AG20443 (cell line): ENCODE measurements at regions not wholly inside any gene's neighbourhood (a gene's known extent, or its start where the extent isn't known, plus 50 kb on each side); places are given as distances from the start of the nearest gene placed in this dataset.
"Not testable (repeated sequence)": the region's sequence is repeated elsewhere in the genome, so short reads cannot be mapped to it uniquely, and the experiment has no call there.

Source experiments
- DNase-seq: peaks from one replicate; pipeline ENCODE4 v3.0.0; 2012; ENCODE audit warnings: low spot score, mixed read lengths

DNA sequence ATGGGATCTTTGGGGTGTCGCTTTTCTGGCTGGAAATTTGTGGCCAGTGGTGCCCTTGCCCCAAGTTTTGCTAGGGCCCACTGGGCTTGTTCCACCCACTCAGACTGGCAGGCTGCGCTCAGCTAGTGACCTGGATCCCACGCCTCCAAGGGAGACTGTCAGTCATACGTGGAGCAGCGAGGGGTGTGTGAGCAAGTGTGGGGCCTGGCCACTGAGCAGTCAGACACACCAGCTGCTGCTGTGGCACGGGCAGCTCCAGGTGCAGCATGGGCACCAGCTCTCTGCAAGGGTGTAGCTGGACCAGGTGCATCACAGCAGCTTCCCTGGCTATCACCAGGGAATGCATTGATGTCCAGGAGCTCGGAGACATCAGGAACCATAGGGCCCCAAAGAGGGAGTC, 327.0 kb downstream of the NR4A2 start:
- DNase-seq, result no peak

DNA sequence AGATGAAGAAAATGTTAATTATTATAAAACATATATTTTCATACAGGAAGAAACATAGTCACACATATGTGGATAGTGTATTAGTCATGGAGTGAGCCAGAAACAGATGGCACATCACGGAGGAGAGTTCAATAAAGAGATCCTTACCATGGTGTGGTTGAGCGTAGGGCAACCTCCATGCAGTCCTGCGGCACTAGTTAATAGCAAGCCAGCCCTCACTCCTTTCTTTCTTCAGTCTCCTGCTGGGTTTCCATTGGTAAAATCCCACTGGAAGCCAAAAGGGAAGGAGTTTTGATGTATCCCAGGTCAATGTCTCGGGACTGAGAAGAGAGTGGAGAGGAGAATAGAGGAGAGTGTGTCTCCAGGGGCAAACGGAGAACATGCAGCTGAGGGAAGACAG, 328.1 kb downstream of the NR4A2 start:
- DNase-seq, result no peak

DNA sequence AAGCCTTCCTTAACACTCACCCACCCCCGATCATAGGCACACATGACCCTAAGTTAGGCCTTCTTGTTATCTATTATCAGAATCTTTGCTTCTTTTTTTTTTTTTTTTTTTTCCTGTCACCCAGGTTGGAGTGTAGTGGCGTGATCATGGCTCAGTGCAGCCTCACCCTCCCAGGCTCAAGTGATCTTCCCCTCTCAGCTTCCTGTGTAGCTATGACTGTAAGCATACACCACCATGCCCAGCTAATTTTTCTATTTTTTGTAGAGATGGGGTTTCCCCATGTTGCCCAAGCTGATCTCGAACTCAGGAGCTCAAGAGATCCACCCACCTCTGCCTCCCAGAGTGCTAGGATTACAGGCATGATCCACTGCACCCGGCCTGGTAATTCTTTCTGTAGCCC, 328.7 kb downstream of the NR4A2 start:
- no peak for DNase-seq

DNA sequence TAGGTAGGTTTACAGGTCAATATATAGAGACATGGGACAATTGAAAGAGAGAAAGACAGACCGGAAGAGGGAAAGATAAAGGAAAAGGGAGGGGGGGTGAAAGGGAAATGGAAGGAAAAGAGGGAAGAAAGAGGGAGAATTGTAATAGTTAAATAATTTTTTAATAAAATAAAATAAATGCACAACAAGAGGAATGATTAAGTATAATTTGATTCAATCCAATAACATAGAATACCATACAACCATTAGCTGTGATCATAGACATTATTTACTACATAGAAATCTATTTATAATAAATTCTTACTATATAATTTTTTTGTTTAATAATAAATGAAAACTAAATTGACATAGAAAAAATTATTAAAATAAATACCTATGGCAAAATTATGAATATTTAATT, 330.7 kb downstream of the NR4A2 start:
- no peak for DNase-seq

DNA sequence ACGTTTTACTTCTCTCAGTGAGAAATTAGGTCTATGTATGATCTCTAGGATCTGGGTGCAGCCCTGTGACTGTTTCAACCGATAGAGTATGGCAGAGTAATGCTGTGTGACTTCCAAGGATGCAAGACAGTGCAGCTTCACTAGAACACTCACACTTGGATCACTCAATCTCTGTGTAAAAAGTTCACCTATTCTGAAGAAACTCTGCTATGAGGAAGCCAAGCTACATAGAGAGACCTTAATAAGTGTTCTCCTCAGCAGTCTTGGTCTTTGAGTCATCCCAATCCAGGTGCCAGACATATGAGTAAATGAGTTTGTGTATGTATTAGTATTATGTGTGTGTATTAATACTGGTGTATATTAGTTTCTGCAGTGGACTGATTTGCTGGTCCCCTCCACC, 335.0 kb downstream of the NR4A2 start:
- no peak for DNase-seq

DNA sequence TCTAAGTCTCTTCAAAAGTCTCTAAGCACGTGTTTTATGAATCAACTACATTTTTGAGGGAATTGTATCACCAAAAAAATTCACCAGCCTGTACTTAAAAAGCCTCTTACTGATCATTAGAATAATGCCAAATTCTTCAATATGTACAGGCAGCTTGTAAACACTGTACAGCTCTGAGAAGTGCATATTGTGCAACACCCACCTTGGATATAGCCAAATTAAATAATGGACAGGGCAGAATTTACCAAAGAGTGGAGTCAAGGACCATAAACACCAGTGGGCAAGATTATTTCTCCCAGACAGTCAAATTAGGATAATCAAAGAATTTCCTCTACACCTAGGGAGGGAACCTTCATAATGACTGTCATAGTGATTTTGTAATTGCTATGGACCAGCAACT, 338.2 kb downstream of the NR4A2 start:
- no peak for DNase-seq

DNA sequence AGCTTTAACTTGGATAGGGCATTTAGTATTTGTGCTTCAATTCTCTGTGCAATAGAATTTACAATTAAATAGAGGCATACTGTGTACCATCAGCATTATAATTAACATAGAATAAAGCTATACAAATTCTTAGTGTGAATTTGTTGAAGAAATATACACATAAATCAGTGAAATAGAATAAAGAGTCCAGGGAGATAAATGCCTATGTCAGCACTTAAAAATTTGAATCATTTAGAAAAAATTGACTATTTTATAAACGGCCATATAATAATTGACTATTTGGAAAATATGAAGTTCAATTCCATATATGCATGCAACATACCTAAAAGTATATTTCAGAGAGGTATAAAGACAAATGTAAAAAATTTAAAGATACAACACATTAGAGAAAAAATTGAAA, 348.7 kb downstream of the NR4A2 start:
- DNase-seq, result no peak

DNA sequence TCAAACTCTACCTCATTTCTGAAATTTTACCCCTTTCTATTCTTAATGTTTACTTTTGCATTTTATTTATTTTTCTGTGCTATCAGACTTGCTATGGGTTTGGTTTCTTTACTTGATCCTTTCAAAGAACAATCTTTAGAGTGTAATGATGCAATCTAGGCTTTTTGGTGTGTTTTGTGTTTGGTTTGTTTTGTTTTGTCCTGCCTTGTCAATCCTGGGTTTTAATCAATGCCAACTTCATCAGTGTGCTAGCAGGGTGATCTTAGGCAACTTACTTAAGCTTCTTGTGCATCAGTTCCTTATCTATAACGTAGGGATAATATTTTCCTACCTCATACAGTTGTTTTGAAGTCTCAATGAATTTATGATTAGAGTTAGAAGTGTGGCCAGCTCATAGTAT, 350.4 kb downstream of the NR4A2 start:
- no peak for DNase-seq

DNA sequence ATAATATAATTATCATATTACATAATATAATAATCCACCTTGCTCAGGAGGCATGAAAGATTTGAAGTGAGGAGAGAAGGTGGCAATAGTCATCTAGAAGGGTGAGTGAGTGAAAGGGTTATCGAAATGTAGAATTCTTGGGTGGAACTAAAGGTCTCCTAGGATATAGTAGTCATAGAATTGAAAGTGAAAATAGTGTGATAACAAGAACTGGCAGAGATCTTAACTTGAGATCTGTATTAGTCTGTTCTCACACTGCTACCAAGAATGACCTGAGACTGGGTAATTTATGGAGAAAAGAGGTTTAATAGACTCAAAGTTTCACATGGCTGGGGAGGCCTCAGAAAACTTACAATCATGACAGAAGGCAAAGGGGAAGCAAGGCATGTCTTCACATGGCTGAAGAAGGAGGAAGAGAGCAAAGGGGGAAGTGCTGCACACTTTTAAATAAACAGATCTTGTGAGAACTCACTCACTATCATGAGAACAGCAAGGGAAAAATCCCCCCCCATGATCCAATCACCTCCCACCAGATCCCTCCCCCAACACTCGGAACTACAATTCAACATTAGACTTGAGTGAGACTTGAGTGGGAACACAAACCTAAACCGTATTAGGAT, 351.5 kb downstream of the NR4A2 start:
- DNase-seq, result no peak

DNA sequence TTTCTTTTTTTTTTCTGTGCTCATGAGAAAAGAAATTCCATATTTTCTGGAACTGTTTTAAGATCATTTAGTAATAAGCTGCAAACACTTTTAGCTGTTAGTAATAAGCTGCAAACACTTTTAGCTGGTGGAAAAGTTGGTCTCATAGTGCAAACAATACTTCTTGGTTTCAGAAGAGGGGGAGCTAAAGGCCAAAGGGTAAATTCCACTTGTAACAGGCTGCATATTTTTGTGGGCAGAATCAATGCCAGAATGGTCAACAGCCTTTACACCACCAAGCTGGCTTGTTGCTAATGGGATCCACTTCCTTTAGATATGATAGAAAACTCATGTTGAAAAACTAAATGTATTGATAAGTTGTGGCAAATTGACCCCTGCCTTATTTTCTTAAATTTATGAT, 356.8 kb downstream of the NR4A2 start:
- DNase-seq, result no peak

DNA sequence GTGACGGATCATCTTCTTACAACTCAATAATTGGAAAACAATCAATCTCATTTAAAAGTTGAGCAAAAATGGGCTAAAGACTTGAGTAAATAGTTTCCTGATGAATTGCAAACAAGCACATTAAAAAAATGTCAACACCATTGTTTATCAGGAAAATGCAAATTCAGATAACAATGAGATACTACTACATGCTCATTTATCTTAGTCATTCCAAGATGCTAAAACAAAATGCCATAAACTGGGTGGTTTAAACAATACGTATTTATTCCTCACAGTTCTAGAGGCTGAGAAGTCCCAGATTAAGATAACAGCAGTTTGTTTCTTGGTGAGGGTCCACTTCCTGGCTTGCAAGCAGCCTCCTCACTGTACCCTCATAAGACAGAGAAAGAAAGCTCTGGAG, 359.6 kb downstream of the NR4A2 start:
- no peak for DNase-seq

DNA sequence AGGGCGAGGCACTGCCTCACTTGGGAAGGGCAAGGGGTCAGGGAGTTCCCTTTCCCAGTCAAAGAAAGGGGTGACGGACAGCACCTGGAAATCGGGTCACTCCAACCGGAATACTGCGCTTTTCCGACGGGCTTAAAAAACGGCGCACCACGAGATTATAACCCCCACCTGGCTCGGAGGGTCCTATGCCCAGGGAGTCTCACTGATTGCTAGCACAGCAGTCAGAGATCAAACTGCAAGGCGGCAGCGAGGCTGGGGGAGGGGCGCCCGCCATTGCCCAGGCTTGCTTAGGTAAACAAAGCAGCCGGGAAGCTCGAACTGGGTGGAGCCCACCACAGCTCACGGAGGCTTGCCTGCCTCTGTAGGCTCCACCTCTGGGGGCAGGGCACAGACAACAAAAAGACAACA, 366.5 kb downstream of the NR4A2 start:
- DNase-seq, result not testable (repeated sequence)

DNA sequence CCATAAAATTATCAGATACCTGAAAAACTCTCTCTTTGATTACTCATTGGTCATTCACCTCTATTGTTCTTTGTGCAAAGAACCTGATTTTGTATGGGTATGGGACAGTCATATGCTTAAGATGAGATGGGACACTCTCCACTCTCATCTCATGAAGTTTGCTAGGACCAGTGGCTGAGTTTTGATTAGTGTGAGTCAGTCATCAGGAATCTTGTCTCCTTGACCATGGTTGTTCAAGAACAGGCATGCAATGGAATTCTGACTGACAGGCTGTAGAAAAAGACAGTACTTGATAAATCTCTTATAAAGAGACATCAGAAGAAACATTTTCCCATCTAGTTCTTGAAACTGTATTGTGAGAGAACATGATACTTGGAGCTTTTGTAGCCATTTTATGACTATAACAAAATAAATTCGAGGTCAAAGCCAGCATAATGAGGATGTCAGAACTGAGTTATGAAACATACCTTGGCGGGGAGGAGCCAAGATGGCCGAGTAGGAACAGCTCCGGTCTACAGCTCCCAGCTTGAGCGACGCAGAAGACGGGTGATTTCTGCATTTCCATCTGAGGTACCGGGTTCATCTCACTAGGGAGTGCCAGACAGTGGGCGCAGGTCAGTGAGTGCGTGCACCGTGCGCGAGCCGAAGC, 367.0 kb downstream of the NR4A2 start:
- DNase-seq, result no peak

DNA sequence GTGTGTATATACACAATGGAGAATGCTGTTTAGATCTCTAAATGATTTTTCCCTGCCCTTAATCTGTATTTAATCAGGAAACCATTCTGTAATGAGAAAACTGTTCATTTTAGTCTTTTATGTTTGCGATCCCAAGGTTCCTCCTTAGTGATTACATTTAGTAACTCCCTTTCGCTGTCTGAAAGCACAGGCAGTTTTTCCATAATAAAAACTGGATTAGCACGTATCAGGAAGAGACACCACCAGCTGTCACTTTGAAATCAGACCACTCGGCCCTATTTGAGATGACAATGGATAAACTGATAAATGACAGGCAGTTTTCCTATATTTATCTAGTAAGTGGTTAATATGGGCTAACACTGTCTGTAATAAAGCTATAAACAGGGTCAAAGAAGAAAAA, 370.9 kb downstream of the NR4A2 start:
- no peak for DNase-seq

DNA sequence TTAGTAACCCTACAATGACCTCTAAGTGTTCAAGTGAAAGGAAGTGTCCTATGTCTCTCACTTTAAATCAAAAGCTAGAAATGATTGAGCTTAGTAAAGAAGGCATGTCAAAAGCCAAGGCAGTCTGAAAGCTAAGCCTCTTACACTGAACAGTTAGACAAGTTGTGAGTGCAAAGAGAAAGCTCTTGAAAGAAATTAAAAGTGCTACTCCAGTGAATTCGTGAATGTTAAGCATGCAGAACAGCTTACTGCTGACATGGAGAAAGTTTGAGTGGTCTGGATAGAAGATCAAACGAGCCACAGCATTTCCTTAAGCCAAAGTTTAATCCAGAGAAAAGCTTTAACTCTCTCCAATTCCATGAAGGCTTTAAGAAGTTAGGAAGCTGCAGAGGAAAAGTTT, 373.7 kb downstream of the NR4A2 start:
- no peak for DNase-seq

DNA sequence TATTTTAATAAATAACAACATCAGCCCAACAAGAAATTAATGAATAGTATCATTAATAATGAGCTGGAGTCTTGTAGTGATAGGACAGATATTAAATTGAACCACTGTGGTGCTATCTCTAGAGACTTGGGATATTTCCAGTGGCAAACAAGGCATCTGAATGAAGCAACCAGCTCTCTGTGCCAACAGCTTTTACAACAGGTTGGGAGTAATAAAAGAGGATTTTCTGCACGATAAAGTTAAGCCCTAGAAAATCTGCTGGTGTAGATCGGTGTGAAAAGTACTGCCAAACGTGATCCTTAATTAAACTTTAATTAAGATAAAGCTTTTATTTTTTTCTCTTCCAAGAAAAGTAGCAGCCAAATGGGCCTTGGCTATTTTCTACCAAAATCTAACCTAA, 385.5 kb downstream of the NR4A2 start:
- no peak for DNase-seq

DNA sequence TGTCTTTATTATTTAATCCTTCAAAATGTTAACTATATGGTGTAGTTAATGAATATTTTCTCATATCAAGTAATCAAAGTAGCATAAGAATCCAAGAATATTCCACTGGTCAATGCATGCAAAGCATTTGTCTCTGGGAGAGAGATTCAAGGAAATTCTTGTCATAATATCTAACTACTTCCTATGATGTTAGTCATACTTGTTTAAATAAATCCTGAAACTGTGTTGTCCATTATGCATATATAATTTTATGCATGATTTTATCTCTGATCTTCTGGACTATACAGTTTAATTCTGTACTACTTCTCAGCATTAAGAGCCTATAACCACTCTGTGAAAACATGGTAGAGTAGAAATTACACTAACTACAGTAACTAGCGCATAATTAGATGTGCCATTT, 388.3 kb downstream of the NR4A2 start:
- DNase-seq, result no peak

DNA sequence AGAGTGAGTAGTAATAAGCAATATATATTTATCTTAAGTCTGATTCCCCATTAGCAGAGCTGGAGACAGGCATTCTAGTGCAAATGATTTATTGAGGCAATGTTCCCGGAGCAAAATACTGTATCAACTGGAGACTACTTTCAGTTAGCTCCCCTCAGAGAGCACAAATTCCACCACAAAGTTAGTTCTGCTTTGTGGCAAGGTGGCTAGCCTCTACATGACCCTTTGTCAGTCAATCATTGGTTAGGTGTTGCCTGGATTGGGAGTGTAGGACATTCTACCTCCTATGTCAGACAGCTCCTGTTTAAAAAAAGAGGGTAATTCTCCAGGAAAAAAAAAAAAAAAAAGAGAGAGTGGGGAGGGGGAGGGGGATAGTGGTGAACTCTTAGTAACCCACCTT, 402.2 kb downstream of the NR4A2 start:
- no peak for DNase-seq

DNA sequence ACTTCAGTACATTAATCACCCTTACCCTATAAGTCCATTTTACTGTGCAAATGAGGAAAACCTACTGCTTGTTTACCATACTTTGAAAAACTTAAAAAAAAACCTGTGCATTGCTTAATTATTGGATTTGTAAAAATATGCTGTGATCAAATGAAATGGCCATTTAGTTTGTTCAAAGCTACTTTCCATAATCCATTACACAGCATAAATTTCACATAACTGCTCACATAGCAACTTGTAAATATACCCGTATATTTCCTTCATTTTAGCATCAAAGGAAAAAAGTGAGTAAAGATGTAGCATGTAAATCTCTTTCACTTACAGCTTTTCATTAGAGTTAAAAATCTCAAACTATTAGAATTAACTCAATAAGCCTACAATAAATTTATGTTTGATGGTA, 415.1 kb downstream of the NR4A2 start:
- no peak for DNase-seq

DNA sequence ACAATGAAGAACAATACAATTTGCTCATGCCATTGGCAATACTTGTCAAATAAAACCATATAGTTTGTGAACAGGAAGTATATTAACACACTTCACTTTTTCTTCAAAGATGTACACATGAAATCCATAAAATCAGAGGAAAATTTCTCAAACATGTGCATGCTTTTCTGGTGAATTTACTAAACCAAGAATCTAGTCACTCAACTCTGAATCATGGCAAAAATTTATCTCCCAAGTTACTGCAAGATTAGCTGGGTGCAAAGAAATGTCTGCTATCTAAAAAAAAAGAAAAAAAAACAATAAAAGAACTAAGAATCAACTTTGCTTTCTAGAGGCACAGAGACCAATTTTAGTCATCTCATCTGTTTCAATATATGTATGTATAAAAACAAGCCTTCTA, 419.2 kb downstream of the NR4A2 start:
- DNase-seq, result no peak

DNA sequence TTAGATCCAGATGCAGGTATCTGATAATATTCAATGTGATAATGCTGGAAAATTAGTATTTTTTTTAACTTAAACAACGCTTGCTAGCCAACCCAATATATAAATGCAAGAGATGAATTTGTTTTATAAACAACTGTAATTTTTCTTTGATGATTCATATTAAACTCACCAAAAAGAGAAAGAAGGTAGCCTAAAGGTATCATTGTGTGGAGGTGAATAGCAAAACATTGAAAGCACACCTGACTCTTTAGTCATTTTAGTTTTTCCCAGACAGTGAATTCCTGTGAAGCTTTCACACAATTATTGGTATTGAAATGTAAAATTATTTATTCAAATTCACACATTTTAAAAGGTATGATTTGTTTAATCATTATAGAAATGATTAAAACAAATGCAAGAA, 424.0 kb downstream of the NR4A2 start:
- DNase-seq, result no peak

DNA sequence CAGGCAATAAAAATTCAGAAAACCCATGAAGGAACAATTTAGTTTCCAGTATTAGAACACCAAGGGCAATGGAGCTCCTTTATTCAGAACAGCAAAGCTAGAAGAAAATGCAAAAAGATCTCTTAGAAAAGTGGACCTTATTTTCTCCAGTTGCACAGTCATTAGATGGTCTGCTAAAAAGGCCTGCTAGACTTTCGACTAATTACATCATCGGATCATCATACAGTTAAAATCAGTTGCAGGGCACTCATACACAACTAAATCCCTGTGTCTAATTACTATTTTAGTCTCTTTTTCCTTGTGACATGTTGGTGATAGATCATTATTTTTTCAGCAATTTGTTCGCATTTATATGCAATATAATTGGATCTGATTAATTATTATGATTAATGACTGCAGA, 425.3 kb downstream of the NR4A2 start:
- DNase-seq, result no peak

DNA sequence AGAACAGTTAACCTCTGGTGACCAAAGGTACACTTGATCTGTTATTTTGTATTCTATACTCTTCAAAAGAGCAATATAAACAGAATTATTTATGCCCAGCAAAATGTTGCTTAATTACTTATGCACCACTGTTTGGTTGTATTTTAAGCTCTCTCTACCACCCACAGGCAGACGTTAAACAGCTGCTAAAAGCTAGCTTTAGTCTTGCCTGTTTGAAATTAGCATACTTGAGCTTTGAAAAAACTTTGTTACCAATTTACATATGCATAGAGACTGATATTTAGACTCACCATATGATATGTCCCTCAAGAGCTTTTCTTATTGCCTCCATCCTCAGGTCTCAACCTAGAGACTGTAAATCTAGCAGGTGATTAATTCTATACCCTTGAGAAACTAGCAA, 426.9 kb downstream of the NR4A2 start:
- no peak for DNase-seq

DNA sequence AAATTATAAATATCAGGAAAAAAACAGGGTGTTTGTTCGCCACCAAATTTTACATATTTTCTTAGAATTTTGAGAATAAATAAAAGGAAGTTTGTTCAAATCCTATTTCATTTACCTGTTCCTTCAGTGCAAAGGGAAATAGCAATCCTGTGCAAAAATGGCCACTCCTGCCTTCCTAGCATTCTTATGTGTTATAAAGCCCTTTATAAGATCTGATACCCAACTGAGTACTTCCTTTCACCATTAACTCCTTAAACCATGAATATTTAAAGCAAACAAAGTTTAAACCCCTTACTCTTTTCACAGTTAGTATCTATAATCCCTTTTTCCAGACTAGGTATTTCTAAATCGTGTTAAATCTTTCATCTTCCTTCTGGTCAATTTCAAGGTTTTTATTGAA, 427.8 kb downstream of the NR4A2 start:
- no peak for DNase-seq

DNA sequence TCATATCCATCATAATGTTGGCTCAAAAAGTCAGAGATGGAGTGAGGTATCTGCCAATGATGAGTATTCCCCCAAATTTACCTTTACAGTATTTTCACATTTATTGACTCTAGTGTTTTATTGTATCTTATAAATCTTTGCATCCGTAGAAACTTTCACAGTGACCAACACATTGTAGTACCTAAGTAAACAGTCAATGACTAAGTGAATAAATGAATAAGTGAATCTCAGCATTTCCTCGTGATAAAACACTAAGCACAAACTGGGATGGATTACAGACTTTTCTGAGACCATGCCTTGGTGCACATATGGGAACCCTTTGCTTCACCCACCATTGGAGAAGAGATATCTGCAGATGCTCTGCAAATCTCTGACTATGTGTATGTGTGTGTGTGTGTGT, 429.9 kb downstream of the NR4A2 start:
- no peak for DNase-seq
